ENCODE measurements at regions not wholly inside any gene's neighbourhood (a gene's known extent, or its start where the extent isn't known, plus 50 kb on each side); places are given as distances from the start of the nearest gene placed in this dataset.

- TF ChIP-seq, protein P1, sequence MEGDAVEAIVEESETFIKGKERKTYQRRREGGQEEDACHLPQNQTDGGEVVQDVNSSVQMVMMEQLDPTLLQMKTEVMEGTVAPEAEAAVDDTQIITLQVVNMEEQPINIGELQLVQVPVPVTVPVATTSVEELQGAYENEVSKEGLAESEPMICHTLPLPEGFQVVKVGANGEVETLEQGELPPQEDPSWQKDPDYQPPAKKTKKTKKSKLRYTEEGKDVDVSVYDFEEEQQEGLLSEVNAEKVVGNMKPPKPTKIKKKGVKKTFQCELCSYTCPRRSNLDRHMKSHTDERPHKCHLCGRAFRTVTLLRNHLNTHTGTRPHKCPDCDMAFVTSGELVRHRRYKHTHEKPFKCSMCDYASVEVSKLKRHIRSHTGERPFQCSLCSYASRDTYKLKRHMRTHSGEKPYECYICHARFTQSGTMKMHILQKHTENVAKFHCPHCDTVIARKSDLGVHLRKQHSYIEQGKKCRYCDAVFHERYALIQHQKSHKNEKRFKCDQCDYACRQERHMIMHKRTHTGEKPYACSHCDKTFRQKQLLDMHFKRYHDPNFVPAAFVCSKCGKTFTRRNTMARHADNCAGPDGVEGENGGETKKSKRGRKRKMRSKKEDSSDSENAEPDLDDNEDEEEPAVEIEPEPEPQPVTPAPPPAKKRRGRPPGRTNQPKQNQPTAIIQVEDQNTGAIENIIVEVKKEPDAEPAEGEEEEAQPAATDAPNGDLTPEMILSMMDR (IDR thresholded peaks at IDR 0.05): no peak
- no peak for TF ChIP-seq POLR2A (IDR thresholded peaks at IDR 0.05)
Observed at GRCh38 chr10:3514691-3515090, 270.3 kb downstream of the KLF6 start.

Measured in stomach (tissue), 4 donors.